Upper lobe of right lung (tissue), 1 donor: ENCODE measurements at regions not wholly inside any gene's neighbourhood (a gene's known extent, or its start where the extent isn't known, plus 50 kb on each side); places are given as distances from the start of the nearest gene placed in this dataset.

Experiments
- ATAC-seq: fragments of 200-7000 bp; cut with Tn5 transposase; one replicate; pipeline ENCODE4 v1.9.1; 2020; ENCODE audit warnings: mild to moderate bottlenecking, moderate library complexity
- DNase-seq: peaks from one replicate; pipeline ENCODE4 v3.0.0-alpha.2; 2020
- H3K27ac ChIP-seq: fragments of 200-600 bp; one replicate; pipeline ENCODE4 v1.8.0; 2022
- H3K27me3 ChIP-seq: fragments of 200-600 bp; one replicate; pipeline ENCODE4 v1.8.0; 2022; ENCODE audit warnings: mild to moderate bottlenecking
- H3K36me3 ChIP-seq: fragments of 200-600 bp; one replicate; pipeline ENCODE4 v1.8.0; 2022
- H3K4me1 ChIP-seq: fragments of 200-600 bp; one replicate; pipeline ENCODE4 v1.8.0; 2022
- H3K4me3 ChIP-seq: fragments of 200-600 bp; one replicate; pipeline ENCODE4 v1.8.0; 2022; ENCODE audit warnings: mild to moderate bottlenecking
- H3K9me3 ChIP-seq: fragments of 200-600 bp; one replicate; pipeline ENCODE4 v1.8.0; 2022
- CTCF ChIP-seq: fragments of 200-600 bp; IDR thresholded peaks from one replicate; pipeline ENCODE4 v1.8.0; 2022; ENCODE audit warnings: antibody characterized with exemption
- intact Hi-C: fragments of 100-400 bp; cut with DNase I; formaldehyde crosslinking; loops from one replicate; pipeline ENCODE4 v1.11.0; 2022
- donor health status: DM: no; HTN: yes; CAD: no; lungs with severe emphysema.

GRCh38 chr7:35552691-35553090 lies 142.2 kb downstream of the HERPUD2 start:
- Histone ChIP-seq H3K9me3 (no peaks in the 10 kb centered on the region), H3K27ac (no peak overlapping the region), H3K27me3 (no peaks in the 10 kb centered on the region), H3K4me1 (peaks cover 6% of the 10 kb centered on the region), H3K4me3 (no peak overlapping the region), H3K36me3 (no peaks in the 10 kb centered on the region)
- no peak for TF ChIP-seq CTCF
- ATAC-seq, result no peak
- no peak for DNase-seq
- intact Hi-C loops, result no loop called here

GRCh38 chr7:35551321-35552081 lies 143.4 kb downstream of the HERPUD2 start:
- DNase-seq (no peak), ATAC-seq (no peak)
- H3K27ac ChIP-seq, result no peak overlapping the region

GRCh38 chr7:35550831-35551230 lies 144.1 kb downstream of the HERPUD2 start:
- Histone ChIP-seq H3K27me3 (no peaks in the 10 kb centered on the region), H3K9me3 (no peaks in the 10 kb centered on the region), H3K4me3 (no peak overlapping the region), H3K4me1 (peaks cover 6% of the 10 kb centered on the region), H3K27ac (no peak overlapping the region), H3K36me3 (no peaks in the 10 kb centered on the region)
- ATAC-seq (no peak), DNase-seq (no peak)
- intact Hi-C loops, result no loop called here
- TF ChIP-seq CTCF, result no peak

More at GRCh38 chr7:35551321-35552081, 143.4 kb downstream of the HERPUD2 start:
- H3K9me3 ChIP-seq, result no peaks in the 10 kb centered on the region
- intact Hi-C loops, result no loop called here
- H3K4me3 ChIP-seq, result no peak overlapping the region
- H3K4me1 ChIP-seq, result peaks cover 6% of the 10 kb centered on the region
- no peaks in the 10 kb centered on the region for H3K27me3 ChIP-seq
- TF ChIP-seq CTCF, result no peak
- H3K36me3 ChIP-seq, result no peaks in the 10 kb centered on the region

- intact Hi-C loops, result no loop called here
- H3K27me3 ChIP-seq, result no peaks in the 10 kb centered on the region
- DNase-seq (no peak), ATAC-seq (no peak)
- no peak overlapping the region for H3K4me3 ChIP-seq
- H3K36me3 ChIP-seq, result no peaks in the 10 kb centered on the region
- H3K27ac ChIP-seq, result no peak overlapping the region
- TF ChIP-seq CTCF, result no peak
- peaks cover 6% of the 10 kb centered on the region for H3K4me1 ChIP-seq
- no peaks in the 10 kb centered on the region for H3K9me3 ChIP-seq
These were observed 145.2 kb downstream of the HERPUD2 start for GRCh38 chr7:35549781-35550180.

GRCh38 chr7:35548291-35548690 lies 146.6 kb downstream of the HERPUD2 start:
- H3K4me3 ChIP-seq, result no peak overlapping the region
- intact Hi-C loops, result no loop called here
- peaks cover 4% of the 10 kb centered on the region for H3K4me1 ChIP-seq
- ATAC-seq (no peak), DNase-seq (no peak)
- no peaks in the 10 kb centered on the region for H3K36me3 ChIP-seq
- H3K27me3 ChIP-seq, result no peaks in the 10 kb centered on the region
- no peak overlapping the region for H3K27ac ChIP-seq
- TF ChIP-seq CTCF, result no peak
- no peaks in the 10 kb centered on the region for H3K9me3 ChIP-seq
